ENCODE measurements at regions not wholly inside any gene's neighbourhood (a gene's known extent, or its start where the extent isn't known, plus 50 kb on each side); places are given as distances from the start of the nearest gene placed in this dataset.

- no peaks in the 10 kb centered on the region for H3K9me3 ChIP-seq (ENCODE audit: low read depth)
- no peak overlapping the region for H2AFZ ChIP-seq
- no peak overlapping the region for H3K4me2 ChIP-seq (ENCODE audit: unreplicated experiment)
- no peaks in the 10 kb centered on the region for H3K79me2 ChIP-seq (ENCODE audit: insufficient read depth)
- H3K4me3 ChIP-seq: no peak overlapping the region
- in situ Hi-C loops (cut with MboI): no loop called here
- H3K27me3 ChIP-seq (replicated peaks; ENCODE audit: insufficient read depth): peaks cover 19% of the 10 kb centered on the region; the same call in 1 of the 2 replicates
- no peak for DNase-seq
- H3K9me2 ChIP-seq (ENCODE audit: insufficient read depth): no peaks in the 10 kb centered on the region
- H3K9ac ChIP-seq: no peak overlapping the region
- H3K4me1 ChIP-seq (ENCODE audit: insufficient read depth): peaks cover 6% of the 10 kb centered on the region
- H3F3A ChIP-seq (ENCODE audit: insufficient read depth): no peaks in the 10 kb centered on the region
- H4K20me1 ChIP-seq (ENCODE audit: insufficient read depth): no peaks in the 10 kb centered on the region
- no peak overlapping the region for H3K27ac ChIP-seq
- TF ChIP-seq EZH2 (IDR thresholded peaks at IDR 0.05; ENCODE audit: insufficient read depth, poor library complexity, severe bottlenecking): no peak
- no peak for TF ChIP-seq EZH2phosphoT487 (IDR thresholded peaks at IDR 0.05; ENCODE audit: insufficient read depth, low read depth)
- H3K36me3 ChIP-seq (ENCODE audit: low read depth): no peaks in the 10 kb centered on the region
These were observed 82.6 kb upstream of the NEDD4L start for GRCh38 chr18:57961411-57961810.

- DNase-seq: peak; percentile 78
- no peak overlapping the region for H2AFZ ChIP-seq
These were observed 84.7 kb upstream of the NEDD4L start for GRCh38 chr18:57959278-57959677.

GRCh38 chr18:57957210-57957609, 86.8 kb upstream of the NEDD4L start:
- Histone ChIP-seq H4K20me1 (ENCODE audit: insufficient read depth) (no peaks in the 10 kb centered on the region), H3K27ac (no peak overlapping the region), H3K36me3 (ENCODE audit: low read depth) (no peaks in the 10 kb centered on the region), H3K9me2 (ENCODE audit: insufficient read depth) (no peaks in the 10 kb centered on the region), H3K79me2 (ENCODE audit: insufficient read depth) (no peaks in the 10 kb centered on the region), H3K4me1 (ENCODE audit: insufficient read depth) (peaks cover 5% of the 10 kb centered on the region), H3K27me3 (replicated peaks; ENCODE audit: insufficient read depth) (peaks cover 38% of the 10 kb centered on the region), H3K4me2 (ENCODE audit: unreplicated experiment) (no peak overlapping the region), H2AFZ (no peak overlapping the region), H3K9me3 (ENCODE audit: low read depth) (no peaks in the 10 kb centered on the region), H3K4me3 (no peak overlapping the region), H3F3A (ENCODE audit: insufficient read depth) (no peaks in the 10 kb centered on the region), H3K9ac (no peak overlapping the region)
- 73 to 76% methylated on average over 3 of the region's 3 CpGs for WGBS, 2 experiments (ENCODE audit: low coverage in 1 of 2, low lambda C conversion rate in 2 of 2, missing lambda C conversion rate in 2 of 2)
- DNase-seq: no peak
- in situ Hi-C loops (cut with MboI): loop anchor here (10.0 kb wide), 1 partner anchor 168 kb away; no protein-coding TSS in a partner anchor
- TF ChIP-seq EZH2 (IDR thresholded peaks at IDR 0.05; ENCODE audit: insufficient read depth, poor library complexity, severe bottlenecking) (no peak), EZH2phosphoT487 (IDR thresholded peaks at IDR 0.05; ENCODE audit: insufficient read depth, low read depth) (no peak)

More at GRCh38 chr18:57959278-57959677, 84.7 kb upstream of the NEDD4L start:
- H3K4me2 ChIP-seq (ENCODE audit: unreplicated experiment): no peak overlapping the region
- H3K27ac ChIP-seq: no peak overlapping the region
- 6 to 7% methylated on average over 3 of the region's 3 CpGs for WGBS, 2 experiments (ENCODE audit: low coverage in 1 of 2, low lambda C conversion rate in 2 of 2, missing lambda C conversion rate in 2 of 2)
- H3K79me2 ChIP-seq (ENCODE audit: insufficient read depth): no peaks in the 10 kb centered on the region
- H3K27me3 ChIP-seq (replicated peaks; ENCODE audit: insufficient read depth): peaks cover 35% of the 10 kb centered on the region; the same call in 1 of the 2 replicates
- H3K36me3 ChIP-seq (ENCODE audit: low read depth): no peaks in the 10 kb centered on the region
- no peak overlapping the region for H3K9ac ChIP-seq
- H3K9me2 ChIP-seq (ENCODE audit: insufficient read depth): no peaks in the 10 kb centered on the region
- in situ Hi-C loops (cut with MboI): loop anchor here (10.0 kb wide), 1 partner anchor 166 kb away; no protein-coding TSS in a partner anchor
- peaks cover 6% of the 10 kb centered on the region for H3K4me1 ChIP-seq (ENCODE audit: insufficient read depth)
- H4K20me1 ChIP-seq (ENCODE audit: insufficient read depth): no peaks in the 10 kb centered on the region
- no peaks in the 10 kb centered on the region for H3K9me3 ChIP-seq (ENCODE audit: low read depth)
- H3K4me3 ChIP-seq: no peak overlapping the region
- H3F3A ChIP-seq (ENCODE audit: insufficient read depth): no peaks in the 10 kb centered on the region
- TF ChIP-seq EZH2 (IDR thresholded peaks at IDR 0.05; ENCODE audit: insufficient read depth, poor library complexity, severe bottlenecking): no peak
- no peak for TF ChIP-seq EZH2phosphoT487 (IDR thresholded peaks at IDR 0.05; ENCODE audit: insufficient read depth, low read depth)

- H3K9ac ChIP-seq: no peak overlapping the region
- no peaks in the 10 kb centered on the region for H3K9me2 ChIP-seq (ENCODE audit: insufficient read depth)
- no peaks in the 10 kb centered on the region for H3K9me3 ChIP-seq (ENCODE audit: low read depth)
- WGBS, 2 experiments (ENCODE audit: low coverage in 1 of 2, low lambda C conversion rate in 2 of 2, missing lambda C conversion rate in 2 of 2): 19 to 24% methylated on average over 3 of the region's 3 CpGs
- in situ Hi-C loops (cut with MboI): loop anchor here (10.0 kb wide), 1 partner anchor 168 kb away; no protein-coding TSS in a partner anchor
- DNase-seq: no peak
- no peak overlapping the region for H3K4me3 ChIP-seq
- H3K27me3 ChIP-seq (replicated peaks; ENCODE audit: insufficient read depth): peaks cover 38% of the 10 kb centered on the region
- no peaks in the 10 kb centered on the region for H3F3A ChIP-seq (ENCODE audit: insufficient read depth)
- H3K4me2 ChIP-seq (ENCODE audit: unreplicated experiment): no peak overlapping the region
- TF ChIP-seq EZH2phosphoT487 (IDR thresholded peaks at IDR 0.05; ENCODE audit: insufficient read depth, low read depth) (no peak), EZH2 (IDR thresholded peaks at IDR 0.05; ENCODE audit: insufficient read depth, poor library complexity, severe bottlenecking) (no peak)
- H3K36me3 ChIP-seq (ENCODE audit: low read depth): no peaks in the 10 kb centered on the region
- no peaks in the 10 kb centered on the region for H3K79me2 ChIP-seq (ENCODE audit: insufficient read depth)
- H3K4me1 ChIP-seq (ENCODE audit: insufficient read depth): no peaks in the 10 kb centered on the region
- H2AFZ ChIP-seq: no peak overlapping the region
- no peaks in the 10 kb centered on the region for H4K20me1 ChIP-seq (ENCODE audit: insufficient read depth)
- H3K27ac ChIP-seq: no peak overlapping the region
These were observed 87.5 kb upstream of the NEDD4L start for GRCh38 chr18:57956491-57956890.

- no peaks in the 10 kb centered on the region for H3K79me2 ChIP-seq (ENCODE audit: insufficient read depth)
- H4K20me1 ChIP-seq (ENCODE audit: insufficient read depth): no peaks in the 10 kb centered on the region
- TF ChIP-seq EZH2phosphoT487 (IDR thresholded peaks at IDR 0.05; ENCODE audit: insufficient read depth, low read depth) (no peak), EZH2 (IDR thresholded peaks at IDR 0.05; ENCODE audit: insufficient read depth, poor library complexity, severe bottlenecking) (no peak)
- H3K4me1 ChIP-seq (ENCODE audit: insufficient read depth): no peaks in the 10 kb centered on the region
- in situ Hi-C loops (cut with MboI): loop anchor here (10.0 kb wide), 1 partner anchor 170 kb away; no protein-coding TSS in a partner anchor
- H3F3A ChIP-seq (ENCODE audit: insufficient read depth): no peaks in the 10 kb centered on the region
- no peaks in the 10 kb centered on the region for H3K9me3 ChIP-seq (ENCODE audit: low read depth)
- WGBS, 2 experiments (ENCODE audit: low coverage in 1 of 2, low lambda C conversion rate in 2 of 2, missing lambda C conversion rate in 2 of 2): 45 to 52% methylated on average over 4 of the region's 4 CpGs
- no peak overlapping the region for H3K4me3 ChIP-seq
- no peaks in the 10 kb centered on the region for H3K9me2 ChIP-seq (ENCODE audit: insufficient read depth)
- H3K4me2 ChIP-seq (ENCODE audit: unreplicated experiment): no peak overlapping the region
- no peak for DNase-seq
- H3K36me3 ChIP-seq (ENCODE audit: low read depth): no peaks in the 10 kb centered on the region
- no peak overlapping the region for H3K9ac ChIP-seq
- H3K27me3 ChIP-seq (replicated peaks; ENCODE audit: insufficient read depth): peaks cover 38% of the 10 kb centered on the region
- H2AFZ ChIP-seq: no peak overlapping the region
- H3K27ac ChIP-seq: no peak overlapping the region
These were observed 89.1 kb upstream of the NEDD4L start for GRCh38 chr18:57954935-57955334.

Measured in GM23248 (cell line).